ENCODE measurements at regions not wholly inside any gene's neighbourhood (a gene's known extent, or its start where the extent isn't known, plus 50 kb on each side); places are given as distances from the start of the nearest gene placed in this dataset.

GRCh38 chr12:91632042-91632786 is 449.6 kb upstream of the DCN start:
- CTCF ChIA-PET, result no interaction called here
- POLR2A ChIA-PET (ENCODE audit: low non-redundant PET), result no interaction called here
- no peak overlapping the region for H3K27ac ChIP-seq
- no peak for TF ChIP-seq CTCF (conservative IDR thresholded peaks at IDR 0.05; ENCODE audit: low read depth)
- no peak for DNase-seq (ENCODE audit: low spot score)

GRCh38 chr12:91630596-91631293 is 448.1 kb upstream of the DCN start:
- no peak overlapping the region for H3K27ac ChIP-seq
- no peak for TF ChIP-seq CTCF (conservative IDR thresholded peaks at IDR 0.05; ENCODE audit: low read depth)
- CTCF ChIA-PET, result interaction anchor here (0.6 kb wide), 2 partner anchors 91 to 723 kb away, joined by 3 to 5 read pairs; no protein-coding TSS in a partner anchor
- no peak for DNase-seq (ENCODE audit: low spot score)
- POLR2A ChIA-PET (ENCODE audit: low non-redundant PET), result no interaction called here

- ChIA-PET POLR2A (ENCODE audit: low non-redundant PET) (no interaction called here), CTCF (interaction anchor here (0.6 kb wide), 1 partner anchor 724 kb away, joined by 3 read pairs; no protein-coding TSS in a partner anchor)
- DNase-seq (ENCODE audit: low spot score), result no peak
- TF ChIP-seq CTCF (conservative IDR thresholded peaks at IDR 0.05; ENCODE audit: low read depth), result no peak
- H3K27ac ChIP-seq, result no peak overlapping the region
Measured at GRCh38 chr12:91630083-91630482, 447.5 kb upstream of the DCN start.

- ChIA-PET CTCF (interaction anchor here (0.6 kb wide), 1 partner anchor 11 kb away, joined by 3 read pairs; no protein-coding TSS in a partner anchor), POLR2A (ENCODE audit: low non-redundant PET) (no interaction called here)
Measured at GRCh38 chr12:91629440-91629839, 446.8 kb upstream of the DCN start.

GRCh38 chr12:91628656-91629055 is 446.0 kb upstream of the DCN start:
- no peak for TF ChIP-seq CTCF (conservative IDR thresholded peaks at IDR 0.05; ENCODE audit: low read depth)
- POLR2A ChIA-PET (ENCODE audit: low non-redundant PET), result no interaction called here
- DNase-seq (ENCODE audit: low spot score), result no peak
- no peak overlapping the region for H3K27ac ChIP-seq
- CTCF ChIA-PET, result interaction anchor here (0.5 to 0.6 kb wide), 2 partner anchors 10 to 12 kb away, joined by 3 to 5 read pairs; no protein-coding TSS in a partner anchor

More at GRCh38 chr12:91629440-91629839, 446.8 kb upstream of the DCN start:
- H3K27ac ChIP-seq, result no peak overlapping the region
- TF ChIP-seq CTCF (conservative IDR thresholded peaks at IDR 0.05; ENCODE audit: low read depth), result no peak
- no peak for DNase-seq (ENCODE audit: low spot score)

- no peak for TF ChIP-seq CTCF (conservative IDR thresholded peaks at IDR 0.05; ENCODE audit: low read depth)
- peak; percentile 8 for DNase-seq (ENCODE audit: low spot score)
- no peak overlapping the region for H3K27ac ChIP-seq
- ChIA-PET CTCF (interaction anchor here (0.6 to 1.3 kb wide), 3 partner anchors 12 to 248 kb away, joined by 3 read pairs; no protein-coding TSS in a partner anchor), POLR2A (ENCODE audit: low non-redundant PET) (no interaction called here)
Measured at GRCh38 chr12:91627225-91627624, 444.6 kb upstream of the DCN start.

Data from RWPE1 (cell line).